ENCODE measurements at regions not wholly inside any gene's neighbourhood (a gene's known extent, or its start where the extent isn't known, plus 50 kb on each side); places are given as distances from the start of the nearest gene placed in this dataset.

DNA sequence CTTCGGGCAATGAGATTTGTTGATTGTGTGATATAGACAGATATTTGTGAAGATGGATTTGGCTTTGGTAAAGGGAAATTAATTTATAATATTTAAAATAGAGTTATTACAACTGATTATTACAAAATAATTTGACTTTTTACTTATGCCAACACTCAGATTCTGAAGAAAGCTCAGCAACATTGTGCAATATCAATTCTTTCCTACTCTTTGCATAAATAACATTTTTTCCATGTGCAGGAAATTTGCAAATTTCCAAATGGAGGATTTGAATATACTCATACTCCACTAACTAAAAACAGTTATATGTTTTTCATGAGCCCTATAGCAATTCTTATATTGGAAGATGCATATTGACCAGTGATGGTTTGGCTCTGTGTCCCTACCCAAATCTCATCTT is 676.4 kb upstream of the ADAMTS5 start:
- Histone ChIP-seq H2AFZ (ENCODE audit: insufficient read depth, low read depth, low read length, poor library complexity, severe bottlenecking) (no peak overlapping the region), H3K36me3 (replicated peaks in 1 of 2; ENCODE audit: control extremely low read depth in 1 of 2, control insufficient read depth in 1 of 2, extremely low read depth in 1 of 2, insufficient read depth in 2 of 2, low read length in 1 of 2) (no peaks in the 10 kb centered on the region), H3K9ac (ENCODE audit: low read length) (no peak overlapping the region), H3K4me1 (ENCODE audit: control insufficient read depth in 2 of 2, insufficient read depth in 2 of 2, low read length in 2 of 2) (no peaks in the 10 kb centered on the region), H3K4me2 (replicated peaks; ENCODE audit: low read depth, low read length, poor library complexity, severe bottlenecking) (no peak overlapping the region), H3K79me2 (ENCODE audit: control insufficient read depth, insufficient read depth, low read length) (no peaks in the 10 kb centered on the region), H3K4me3 (ENCODE audit: control extremely low read depth in 1 of 5, extremely low read depth in 1 of 5, insufficient read depth in 1 of 5, low read depth in 2 of 5, low read length in 4 of 5) (no peak overlapping the region), H3K27me3 (replicated peaks in 1 of 4; ENCODE audit: control extremely low read depth in 1 of 4, control insufficient read depth in 3 of 4, insufficient read depth in 4 of 4, low read length in 3 of 4) (no peaks in the 10 kb centered on the region), H4K20me1 (ENCODE audit: control insufficient read depth, insufficient read depth, low read length, poor library complexity, severe bottlenecking) (no peaks in the 10 kb centered on the region), H3K27ac (ENCODE audit: low read length in 2 of 2) (no peak overlapping the region), H3K9me3 (ENCODE audit: control extremely low read depth in 1 of 3, control insufficient read depth in 2 of 3, insufficient read depth in 1 of 3, low read length in 2 of 3) (no peaks in the 10 kb centered on the region)
- CTCF ChIA-PET, result no interaction called here
- Mint-ChIP-seq H3K9me3 (ENCODE audit: insufficient read depth) (peaks cover 2% of the 10 kb centered on the region), H3K27me3 (no peaks in the 10 kb centered on the region), H3K27ac (no peak overlapping the region), H3K4me1 (no peaks in the 10 kb centered on the region), H3K4me3 (no peak overlapping the region)
- DNase-seq, result no peak
- WGBS (ENCODE audit: insufficient coverage), result no CpG with 5 or more reads among the region's 1 CpG
- no peak for ATAC-seq (ENCODE audit: low read depth)
- TF ChIP-seq, protein P1, sequence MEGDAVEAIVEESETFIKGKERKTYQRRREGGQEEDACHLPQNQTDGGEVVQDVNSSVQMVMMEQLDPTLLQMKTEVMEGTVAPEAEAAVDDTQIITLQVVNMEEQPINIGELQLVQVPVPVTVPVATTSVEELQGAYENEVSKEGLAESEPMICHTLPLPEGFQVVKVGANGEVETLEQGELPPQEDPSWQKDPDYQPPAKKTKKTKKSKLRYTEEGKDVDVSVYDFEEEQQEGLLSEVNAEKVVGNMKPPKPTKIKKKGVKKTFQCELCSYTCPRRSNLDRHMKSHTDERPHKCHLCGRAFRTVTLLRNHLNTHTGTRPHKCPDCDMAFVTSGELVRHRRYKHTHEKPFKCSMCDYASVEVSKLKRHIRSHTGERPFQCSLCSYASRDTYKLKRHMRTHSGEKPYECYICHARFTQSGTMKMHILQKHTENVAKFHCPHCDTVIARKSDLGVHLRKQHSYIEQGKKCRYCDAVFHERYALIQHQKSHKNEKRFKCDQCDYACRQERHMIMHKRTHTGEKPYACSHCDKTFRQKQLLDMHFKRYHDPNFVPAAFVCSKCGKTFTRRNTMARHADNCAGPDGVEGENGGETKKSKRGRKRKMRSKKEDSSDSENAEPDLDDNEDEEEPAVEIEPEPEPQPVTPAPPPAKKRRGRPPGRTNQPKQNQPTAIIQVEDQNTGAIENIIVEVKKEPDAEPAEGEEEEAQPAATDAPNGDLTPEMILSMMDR (IDR thresholded peaks at IDR 0.05), result no peak
- no peak for TF ChIP-seq EZH2 (IDR thresholded peaks at IDR 0.05; ENCODE audit: borderline replicate concordance, insufficient read depth, low read depth, low read length, poor library complexity, severe bottlenecking)
- POLR2A ChIA-PET, result no interaction called here
- intact Hi-C loops (cut with micrococcal nuclease), result no loop called here

DNA sequence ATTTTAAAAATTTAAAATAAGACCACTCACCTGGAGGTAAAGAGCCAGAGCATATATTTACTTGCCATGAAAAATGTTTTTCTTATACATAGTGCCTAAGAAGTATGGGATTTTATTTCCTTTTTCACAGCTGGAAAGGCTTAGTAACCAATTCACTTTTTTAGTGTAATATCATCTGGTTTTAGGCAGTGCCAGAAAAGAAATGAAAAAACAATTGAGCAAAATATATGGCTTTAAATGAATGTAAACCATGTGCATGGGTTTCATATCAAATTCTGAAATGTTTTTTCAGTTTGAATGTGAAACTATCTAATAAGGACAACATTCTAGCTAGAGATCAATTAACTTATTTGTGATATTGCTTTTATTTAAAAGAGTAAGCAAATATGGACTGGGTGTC is 672.4 kb upstream of the ADAMTS5 start:
- POLR2A ChIA-PET, result no interaction called here
- intact Hi-C loops (cut with micrococcal nuclease), result no loop called here

More for the DNA sequence above, 672.4 kb upstream of the ADAMTS5 start:
- H3K4me2 ChIP-seq (replicated peaks; ENCODE audit: low read depth, low read length, poor library complexity, severe bottlenecking), result no peak overlapping the region
- no peaks in the 10 kb centered on the region for H3K36me3 ChIP-seq (replicated peaks in 1 of 2; ENCODE audit: control extremely low read depth in 1 of 2, control insufficient read depth in 1 of 2, extremely low read depth in 1 of 2, insufficient read depth in 2 of 2, low read length in 1 of 2)
- no peak overlapping the region for H3K4me3 Mint-ChIP-seq
- TF ChIP-seq, protein P1 (IDR thresholded peaks at IDR 0.05), result no peak
- no peak for TF ChIP-seq EZH2 (IDR thresholded peaks at IDR 0.05; ENCODE audit: borderline replicate concordance, insufficient read depth, low read depth, low read length, poor library complexity, severe bottlenecking)
- no peaks in the 10 kb centered on the region for H3K4me1 ChIP-seq (ENCODE audit: control insufficient read depth in 2 of 2, insufficient read depth in 2 of 2, low read length in 2 of 2)
- ATAC-seq (ENCODE audit: low read depth) (no peak), DNase-seq (no peak)
- no peaks in the 10 kb centered on the region for H4K20me1 ChIP-seq (ENCODE audit: control insufficient read depth, insufficient read depth, low read length, poor library complexity, severe bottlenecking)
- no peaks in the 10 kb centered on the region for H3K9me3 ChIP-seq (ENCODE audit: control extremely low read depth in 1 of 3, control insufficient read depth in 2 of 3, insufficient read depth in 1 of 3, low read length in 2 of 3)
- no peak overlapping the region for H3K27ac Mint-ChIP-seq
- H2AFZ ChIP-seq (ENCODE audit: insufficient read depth, low read depth, low read length, poor library complexity, severe bottlenecking), result no peak overlapping the region
- no peak overlapping the region for H3K4me3 ChIP-seq (ENCODE audit: control extremely low read depth in 1 of 5, extremely low read depth in 1 of 5, insufficient read depth in 1 of 5, low read depth in 2 of 5, low read length in 4 of 5)
- no peaks in the 10 kb centered on the region for H3K79me2 ChIP-seq (ENCODE audit: control insufficient read depth, insufficient read depth, low read length)
- CTCF ChIA-PET, result no interaction called here
- H3K9ac ChIP-seq (ENCODE audit: low read length), result no peak overlapping the region
- H3K27me3 ChIP-seq (replicated peaks in 1 of 4; ENCODE audit: control extremely low read depth in 1 of 4, control insufficient read depth in 3 of 4, insufficient read depth in 4 of 4, low read length in 3 of 4), result no peaks in the 10 kb centered on the region
- no peaks in the 10 kb centered on the region for H3K27me3 Mint-ChIP-seq
- H3K4me1 Mint-ChIP-seq, result no peaks in the 10 kb centered on the region
- H3K27ac ChIP-seq (ENCODE audit: low read length in 2 of 2), result no peak overlapping the region
- peaks cover 2% of the 10 kb centered on the region for H3K9me3 Mint-ChIP-seq (ENCODE audit: insufficient read depth)
